Ectodermal cell (in vitro differentiated cells): ENCODE measurements at regions not wholly inside any gene's neighbourhood (a gene's known extent, or its start where the extent isn't known, plus 50 kb on each side); places are given as distances from the start of the nearest gene placed in this dataset.
"Not testable (repeated sequence)": the region's sequence is repeated elsewhere in the genome, so short reads cannot be mapped to it uniquely, and the experiment has no call there.

Experiments
- H3K27ac ChIP-seq: 2 replicates; pipeline ENCODE4 v1.7.0; 2013; ENCODE audit warnings: mild to moderate bottlenecking, low read depth, low read length; ENCODE audit not compliant: insufficient read depth, poor library complexity, severe bottlenecking
- H3K27me3 ChIP-seq: 2 replicates; pipeline ENCODE4 v1.7.0; 2013; ENCODE audit warnings: mild to moderate bottlenecking, low read length; ENCODE audit not compliant: insufficient read depth, control insufficient read depth, poor library complexity, severe bottlenecking
- H3K36me3 ChIP-seq: one replicate; pipeline ENCODE4 v1.7.0; 2013; ENCODE audit warnings: low read length; ENCODE audit not compliant: control insufficient read depth, insufficient read depth
- H3K4me1 ChIP-seq: one replicate; pipeline ENCODE4 v1.7.0; 2013; ENCODE audit warnings: low read length; ENCODE audit not compliant: control insufficient read depth, insufficient read depth
- H3K4me3 ChIP-seq: 2 replicates; pipeline ENCODE4 v1.7.0; 2013; ENCODE audit warnings: low read depth, low read length, control low read depth; ENCODE audit not compliant: insufficient read depth
- H3K9me3 ChIP-seq: 2 replicates; pipeline ENCODE4 v1.7.0; 2013; ENCODE audit warnings: mild to moderate bottlenecking, low read length, moderate library complexity; ENCODE audit not compliant: control insufficient read depth
- WGBS, 2 experiments: methylation state at CpG; one replicate each; pipeline ENCODE4 v1.1.7; 2013; ENCODE audit warnings: missing lambda C conversion rate in 2 of 2; 5-methylcytosine and 5-hydroxymethylcytosine counted together

GRCh38 chr14:83164591-83164990 lies 1630.9 kb upstream of the SEL1L start:
- Histone ChIP-seq H3K4me3 (no peak overlapping the region), H3K4me1 (no peaks in the 10 kb centered on the region), H3K9me3 (no peaks in the 10 kb centered on the region), H3K36me3 (no peaks in the 10 kb centered on the region), H3K27ac (no peak overlapping the region), H3K27me3 (no peaks in the 10 kb centered on the region)
- 75% methylated on average over 1 of the region's 1 CpG; no CpG with 5 or more reads in 1 of the 2 experiments for WGBS, 2 experiments

- H3K27ac ChIP-seq = no peak overlapping the region
- H3K36me3 ChIP-seq = no peaks in the 10 kb centered on the region
- WGBS, 2 experiments = 82 to 92% methylated on average over 3 of the region's 3 CpGs
- no peak overlapping the region for H3K4me3 ChIP-seq
- H3K9me3 ChIP-seq = no peaks in the 10 kb centered on the region
- no peaks in the 10 kb centered on the region for H3K27me3 ChIP-seq
- H3K4me1 ChIP-seq = no peaks in the 10 kb centered on the region
These were observed 1636.5 kb upstream of the SEL1L start for GRCh38 chr14:83170165-83170564.

GRCh38 chr14:83171761-83172160 lies 1638.1 kb upstream of the SEL1L start:
- Histone ChIP-seq H3K36me3 (no peaks in the 10 kb centered on the region), H3K9me3 (no peaks in the 10 kb centered on the region), H3K4me1 (no peaks in the 10 kb centered on the region), H3K4me3 (no peak overlapping the region), H3K27me3 (no peaks in the 10 kb centered on the region), H3K27ac (no peak overlapping the region)
- 83% methylated on average over 1 of the region's 1 CpG; no CpG with 5 or more reads in 1 of the 2 experiments for WGBS, 2 experiments

- no peaks in the 10 kb centered on the region for H3K4me1 ChIP-seq
- H3K36me3 ChIP-seq = no peaks in the 10 kb centered on the region
- no peaks in the 10 kb centered on the region for H3K9me3 ChIP-seq
- H3K27me3 ChIP-seq = no peaks in the 10 kb centered on the region
- WGBS, 2 experiments = 86 to 89% methylated on average over 2 of the region's 2 CpGs
- H3K27ac ChIP-seq = no peak overlapping the region
- no peak overlapping the region for H3K4me3 ChIP-seq
These were observed 1638.7 kb upstream of the SEL1L start for GRCh38 chr14:83172363-83172762.

- no peaks in the 10 kb centered on the region for H3K9me3 ChIP-seq
- H3K36me3 ChIP-seq = no peaks in the 10 kb centered on the region
- no peak overlapping the region for H3K4me3 ChIP-seq
- H3K4me1 ChIP-seq = no peaks in the 10 kb centered on the region
- H3K27ac ChIP-seq = no peak overlapping the region
- no peaks in the 10 kb centered on the region for H3K27me3 ChIP-seq
These were observed 1640.0 kb upstream of the SEL1L start for GRCh38 chr14:83173687-83174086.

GRCh38 chr14:83184531-83184930 lies 1650.9 kb upstream of the SEL1L start:
- Histone ChIP-seq H3K4me3 (no peak overlapping the region), H3K27ac (no peak overlapping the region), H3K36me3 (no peaks in the 10 kb centered on the region), H3K27me3 (no peaks in the 10 kb centered on the region), H3K4me1 (no peaks in the 10 kb centered on the region), H3K9me3 (no peaks in the 10 kb centered on the region)
- WGBS, 2 experiments = 90 to 94% methylated on average over 3 of the region's 5 CpGs

GRCh38 chr14:83188311-83188710 lies 1654.7 kb upstream of the SEL1L start:
- not testable (repeated sequence) for H3K4me1 ChIP-seq, H3K36me3 ChIP-seq, H3K27me3 ChIP-seq, H3K4me3 ChIP-seq, H3K27ac ChIP-seq, H3K9me3 ChIP-seq

- no peaks in the 10 kb centered on the region for H3K9me3 ChIP-seq
- H3K4me1 ChIP-seq = no peaks in the 10 kb centered on the region
- no peak overlapping the region for H3K4me3 ChIP-seq
- H3K27ac ChIP-seq = no peak overlapping the region
- WGBS, 2 experiments = 83 to 86% methylated on average over 1 of the region's 1 CpG
- no peaks in the 10 kb centered on the region for H3K36me3 ChIP-seq
- H3K27me3 ChIP-seq = no peaks in the 10 kb centered on the region
These were observed 1662.6 kb upstream of the SEL1L start for GRCh38 chr14:83196236-83196635.

GRCh38 chr14:83197271-83197670 lies 1663.6 kb upstream of the SEL1L start:
- no peak overlapping the region for H3K4me3 ChIP-seq
- no peaks in the 10 kb centered on the region for H3K36me3 ChIP-seq
- no peak overlapping the region for H3K27ac ChIP-seq
- WGBS, 2 experiments = 95% methylated on average over 2 of the region's 3 CpGs
- no peaks in the 10 kb centered on the region for H3K27me3 ChIP-seq
- no peaks in the 10 kb centered on the region for H3K4me1 ChIP-seq
- H3K9me3 ChIP-seq = no peaks in the 10 kb centered on the region

- Histone ChIP-seq H3K27ac (no peak overlapping the region), H3K36me3 (no peaks in the 10 kb centered on the region), H3K27me3 (no peaks in the 10 kb centered on the region), H3K4me1 (no peaks in the 10 kb centered on the region), H3K4me3 (no peak overlapping the region), H3K9me3 (no peaks in the 10 kb centered on the region)
- 85 to 100% methylated on average over 1 of the region's 1 CpG for WGBS, 2 experiments
These were observed 1673.9 kb upstream of the SEL1L start for GRCh38 chr14:83207550-83207949.

GRCh38 chr14:83208341-83208740 lies 1674.7 kb upstream of the SEL1L start:
- WGBS, 2 experiments = 82 to 93% methylated on average over 1 of the region's 1 CpG
- Histone ChIP-seq H3K4me1 (no peaks in the 10 kb centered on the region), H3K9me3 (no peaks in the 10 kb centered on the region), H3K27ac (no peak overlapping the region), H3K27me3 (no peaks in the 10 kb centered on the region), H3K4me3 (no peak overlapping the region), H3K36me3 (no peaks in the 10 kb centered on the region)
